OCI-LY1 (cell line): ENCODE measurements at regions not wholly inside any gene's neighbourhood (a gene's known extent, or its start where the extent isn't known, plus 50 kb on each side); places are given as distances from the start of the nearest gene placed in this dataset.

ENCODE experiments used
- H2AFZ ChIP-seq: fragments of 200-600 bp; sonication (generic), shearing (Covaris generic); 2 replicates; pipeline ENCODE4 v1.6.0; 2014; ENCODE audit warnings: antibody characterized with exemption, mild to moderate bottlenecking, low read length
- H3F3A ChIP-seq: fragments of 200-600 bp; sonication (generic), shearing (Covaris generic); 2 replicates; pipeline ENCODE4 v1.6.0; 2014; ENCODE audit warnings: mild to moderate bottlenecking, antibody characterized with exemption, low read length, moderate library complexity; ENCODE audit not compliant: insufficient read depth
- H3K27ac ChIP-seq: fragments of 200-600 bp; sonication (generic); 2 replicates; pipeline ENCODE4 v1.5.1; 2014; ENCODE audit warnings: low read length, mixed run types, mild to moderate bottlenecking, low read depth; ENCODE audit not compliant: poor library complexity, severe bottlenecking
- H3K27me3 ChIP-seq: fragments of 200-600 bp; sonication (generic); 2 replicates; pipeline ENCODE4 v1.6.0; 2014; ENCODE audit warnings: antibody characterized with exemption, mild to moderate bottlenecking, low read length, moderate library complexity; ENCODE audit not compliant: insufficient read depth
- H3K36me3 ChIP-seq: fragments of 200-600 bp; sonication (generic); 2 replicates; pipeline ENCODE4 v1.6.1; 2014; ENCODE audit warnings: mild to moderate bottlenecking, antibody characterized with exemption, low read length, moderate library complexity, mixed read lengths; ENCODE audit not compliant: insufficient read depth
- H3K4me1 ChIP-seq: fragments of 200-600 bp; sonication (generic); 2 replicates; pipeline ENCODE4 v1.5.1; 2014; ENCODE audit warnings: mild to moderate bottlenecking, low read length, moderate library complexity; ENCODE audit not compliant: insufficient read depth, severe bottlenecking
- H3K4me2 ChIP-seq: fragments of 200-600 bp; sonication (generic), shearing (Covaris generic); 2 replicates; pipeline ENCODE4 v1.6.1; 2014; ENCODE audit warnings: low read length
- H3K4me3 ChIP-seq: fragments of 200-600 bp; sonication (generic); 2 replicates; pipeline ENCODE4 v1.5.1; 2014; ENCODE audit warnings: low read length, low read depth, mild to moderate bottlenecking, mixed read lengths; ENCODE audit not compliant: poor library complexity, severe bottlenecking
- H3K79me2 ChIP-seq: fragments of 200-600 bp; shearing (Covaris generic); 2 replicates; pipeline ENCODE4 v1.6.1; 2016; ENCODE audit warnings: mixed run types, low read length, mixed read lengths; ENCODE audit not compliant: insufficient read depth
- H3K9ac ChIP-seq: fragments of 200-600 bp; sonication (generic), shearing (Covaris generic); 2 replicates; pipeline ENCODE4 v1.6.1; 2014; ENCODE audit warnings: mild to moderate bottlenecking, low read length, mixed read lengths
- H3K9me2 ChIP-seq: fragments of 200-600 bp; sonication (generic), shearing (Covaris generic); 2 replicates; pipeline ENCODE4 v1.6.1; 2014; ENCODE audit warnings: low read depth, mild to moderate bottlenecking, low read length, mixed read lengths
- H3K9me3 ChIP-seq: fragments of 200-600 bp; shearing (Covaris generic); 2 replicates; pipeline ENCODE4 v1.6.1; 2014; ENCODE audit warnings: low read length, mixed read lengths
- H4K20me1 ChIP-seq: fragments of 200-600 bp; sonication (generic), shearing (Covaris generic); 2 replicates; pipeline ENCODE4 v1.6.0; 2016; ENCODE audit warnings: mild to moderate bottlenecking, low read length; ENCODE audit not compliant: insufficient read depth
- EZH2 ChIP-seq: fragments of 200-600 bp; sonication (generic), shearing (Covaris generic); IDR thresholded peaks from 2 replicates; pipeline ENCODE4 v1.8.0; 2017; ENCODE audit warnings: borderline replicate concordance, mixed run types, mild to moderate bottlenecking, antibody characterized with exemption, low read length, moderate library complexity, mixed read lengths
- TF ChIP-seq, protein P1 (sequence below): fragments of 200-600 bp; sonication (generic), shearing (Covaris generic); IDR thresholded peaks from 2 replicates; pipeline ENCODE4 v1.5.1; 2017; ENCODE audit warnings: mild to moderate bottlenecking, antibody characterized with exemption, low read length, moderate library complexity, mixed read lengths

DNA sequence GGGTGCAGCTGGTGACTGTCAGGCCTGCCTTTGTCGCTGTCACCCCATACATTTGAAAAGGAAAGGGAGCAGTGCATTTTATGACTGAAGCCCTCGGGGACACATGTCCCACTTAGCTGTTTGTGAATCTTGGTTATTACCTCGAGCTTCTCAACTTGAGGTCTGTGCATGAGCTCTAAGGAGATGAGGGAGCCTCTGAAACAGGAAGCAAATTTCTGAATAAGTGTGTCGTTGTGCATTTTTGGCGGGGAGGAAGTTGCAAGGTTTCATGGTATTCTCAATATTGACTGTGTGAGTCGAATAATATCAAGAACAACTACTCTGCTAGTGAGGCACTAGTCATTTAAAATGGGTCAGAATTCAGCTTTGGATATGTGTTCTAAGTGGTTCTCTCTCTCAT, 149.7 kb upstream of the PLET1 start:
- TF ChIP-seq, protein P1, sequence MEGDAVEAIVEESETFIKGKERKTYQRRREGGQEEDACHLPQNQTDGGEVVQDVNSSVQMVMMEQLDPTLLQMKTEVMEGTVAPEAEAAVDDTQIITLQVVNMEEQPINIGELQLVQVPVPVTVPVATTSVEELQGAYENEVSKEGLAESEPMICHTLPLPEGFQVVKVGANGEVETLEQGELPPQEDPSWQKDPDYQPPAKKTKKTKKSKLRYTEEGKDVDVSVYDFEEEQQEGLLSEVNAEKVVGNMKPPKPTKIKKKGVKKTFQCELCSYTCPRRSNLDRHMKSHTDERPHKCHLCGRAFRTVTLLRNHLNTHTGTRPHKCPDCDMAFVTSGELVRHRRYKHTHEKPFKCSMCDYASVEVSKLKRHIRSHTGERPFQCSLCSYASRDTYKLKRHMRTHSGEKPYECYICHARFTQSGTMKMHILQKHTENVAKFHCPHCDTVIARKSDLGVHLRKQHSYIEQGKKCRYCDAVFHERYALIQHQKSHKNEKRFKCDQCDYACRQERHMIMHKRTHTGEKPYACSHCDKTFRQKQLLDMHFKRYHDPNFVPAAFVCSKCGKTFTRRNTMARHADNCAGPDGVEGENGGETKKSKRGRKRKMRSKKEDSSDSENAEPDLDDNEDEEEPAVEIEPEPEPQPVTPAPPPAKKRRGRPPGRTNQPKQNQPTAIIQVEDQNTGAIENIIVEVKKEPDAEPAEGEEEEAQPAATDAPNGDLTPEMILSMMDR, result no peak
- no peak for TF ChIP-seq EZH2
- Histone ChIP-seq H3K27ac (no peak overlapping the region), H3K9me3 (no peaks in the 10 kb centered on the region), H2AFZ (no peak overlapping the region), H3K9me2 (no peaks in the 10 kb centered on the region), H3K9ac (no peak overlapping the region), H3K27me3 (no peaks in the 10 kb centered on the region), H3F3A (no peaks in the 10 kb centered on the region), H4K20me1 (no peaks in the 10 kb centered on the region), H3K36me3 (no peaks in the 10 kb centered on the region), H3K79me2 (no peaks in the 10 kb centered on the region), H3K4me3 (no peak overlapping the region), H3K4me2 (no peak overlapping the region), H3K4me1 (no peaks in the 10 kb centered on the region)

DNA sequence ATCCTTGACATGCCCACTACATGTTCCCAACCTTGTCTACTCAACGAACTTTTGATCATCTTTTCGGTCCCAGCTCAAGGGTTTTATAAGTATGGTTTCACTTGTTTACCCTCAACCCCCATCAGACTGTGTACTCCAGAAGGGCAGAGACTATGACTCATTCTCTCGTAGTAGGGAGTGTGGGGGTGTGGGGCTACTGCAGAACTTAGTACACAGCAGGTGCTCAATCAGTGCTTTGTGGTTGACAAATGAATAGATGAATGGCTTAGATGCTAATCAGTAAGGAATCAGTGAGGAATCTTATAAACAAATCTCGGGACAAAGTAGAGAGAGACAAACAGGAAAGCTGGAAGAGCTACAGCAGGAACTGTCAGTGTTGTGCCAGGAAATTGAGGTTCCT, 151.7 kb upstream of the PLET1 start:
- no peaks in the 10 kb centered on the region for H3F3A ChIP-seq
- no peaks in the 10 kb centered on the region for H3K9me3 ChIP-seq
- H3K9ac ChIP-seq, result no peak overlapping the region
- no peaks in the 10 kb centered on the region for H3K79me2 ChIP-seq
- no peaks in the 10 kb centered on the region for H3K4me1 ChIP-seq
- H3K4me2 ChIP-seq, result no peak overlapping the region
- H3K36me3 ChIP-seq, result no peaks in the 10 kb centered on the region
- H2AFZ ChIP-seq, result no peak overlapping the region
- no peak overlapping the region for H3K4me3 ChIP-seq
- no peak for TF ChIP-seq EZH2
- TF ChIP-seq, protein P1, result no peak
- H3K27ac ChIP-seq, result no peak overlapping the region
- no peaks in the 10 kb centered on the region for H3K9me2 ChIP-seq
- no peaks in the 10 kb centered on the region for H4K20me1 ChIP-seq
- no peaks in the 10 kb centered on the region for H3K27me3 ChIP-seq

DNA sequence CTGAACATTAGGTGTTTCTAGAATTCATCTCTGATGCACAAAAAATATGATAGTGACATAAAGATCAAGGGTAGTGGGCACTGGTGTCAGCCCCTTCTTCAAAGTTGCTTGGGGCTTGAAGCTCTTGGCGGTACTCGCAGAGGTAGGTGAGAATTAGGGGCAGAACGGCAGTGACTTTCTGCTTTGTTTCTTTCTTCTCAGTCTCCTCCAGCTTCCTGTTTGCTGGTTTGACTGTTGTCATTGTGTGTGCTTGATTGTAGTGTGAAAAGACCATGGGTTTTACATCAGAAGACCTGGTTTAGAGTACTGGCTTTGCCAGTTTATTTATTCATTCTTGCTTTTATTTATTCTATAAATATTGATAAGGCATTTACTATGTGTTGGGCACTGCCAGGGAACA, 156.7 kb upstream of the PLET1 start:
- Histone ChIP-seq H3K36me3 (no peaks in the 10 kb centered on the region), H3K9ac (no peak overlapping the region), H3K27ac (no peak overlapping the region), H3K4me2 (no peak overlapping the region), H3K9me3 (no peaks in the 10 kb centered on the region), H3K4me3 (no peak overlapping the region), H2AFZ (no peak overlapping the region), H3K79me2 (no peaks in the 10 kb centered on the region), H4K20me1 (no peaks in the 10 kb centered on the region), H3K9me2 (no peaks in the 10 kb centered on the region), H3K4me1 (no peaks in the 10 kb centered on the region), H3K27me3 (no peaks in the 10 kb centered on the region), H3F3A (no peaks in the 10 kb centered on the region)
- TF ChIP-seq, protein P1, result no peak
- no peak for TF ChIP-seq EZH2
